HG03460 (cell line): ENCODE measurements at regions not wholly inside any gene's neighbourhood (a gene's known extent, or its start where the extent isn't known, plus 50 kb on each side); places are given as distances from the start of the nearest gene placed in this dataset.
A peak's percentile ranks its signal among the peaks of the same experiment; 100 is the strongest.
"Not testable (repeated sequence)": the region's sequence is repeated elsewhere in the genome, so short reads cannot be mapped to it uniquely, and the experiment has no call there.

ENCODE experiments used
- ATAC-seq: cut with Tn5 transposase; IDR thresholded peaks from one replicate; pipeline ENCODE4 v1.9.1; 2021; ENCODE audit not compliant: unreplicated experiment

DNA sequence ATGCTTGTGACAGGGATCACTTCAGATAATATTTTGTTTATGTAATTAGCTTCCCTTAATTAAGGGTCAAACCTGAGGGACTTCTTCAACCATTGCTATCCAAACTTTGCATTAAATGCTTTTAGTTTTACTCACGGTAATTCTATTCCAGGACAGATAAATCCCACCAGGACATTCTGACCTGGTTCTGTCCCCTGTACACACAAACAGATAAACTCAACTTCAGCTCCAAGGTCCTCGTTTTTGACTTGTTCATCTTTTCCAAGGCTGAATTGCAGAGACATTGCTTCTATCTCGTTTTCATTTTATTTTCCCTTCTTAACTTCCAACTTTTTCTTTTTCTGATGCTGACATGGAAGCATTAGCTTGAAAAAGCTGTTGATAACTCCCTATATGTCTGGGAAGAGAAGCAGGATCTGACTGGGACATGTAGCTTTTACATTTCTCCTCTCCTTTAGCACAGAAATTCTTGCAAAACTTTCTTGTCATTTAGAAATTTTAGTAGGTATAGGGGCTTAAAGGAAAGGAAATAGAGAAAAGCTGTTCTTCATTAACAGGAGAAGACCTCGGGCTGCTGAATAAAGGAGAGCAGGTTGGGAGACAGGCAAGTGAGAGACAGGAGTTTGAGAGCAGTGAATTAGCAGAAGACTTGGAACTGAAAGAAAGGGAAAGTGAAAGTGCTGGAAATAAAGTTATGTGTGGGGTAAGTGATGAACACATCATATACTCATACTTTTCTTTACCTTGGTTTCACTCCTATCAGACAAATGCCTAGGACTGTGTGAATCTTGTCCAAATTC, 231.7 kb upstream of the B3GALT2 start:
- peak; percentile 74 for ATAC-seq

DNA sequence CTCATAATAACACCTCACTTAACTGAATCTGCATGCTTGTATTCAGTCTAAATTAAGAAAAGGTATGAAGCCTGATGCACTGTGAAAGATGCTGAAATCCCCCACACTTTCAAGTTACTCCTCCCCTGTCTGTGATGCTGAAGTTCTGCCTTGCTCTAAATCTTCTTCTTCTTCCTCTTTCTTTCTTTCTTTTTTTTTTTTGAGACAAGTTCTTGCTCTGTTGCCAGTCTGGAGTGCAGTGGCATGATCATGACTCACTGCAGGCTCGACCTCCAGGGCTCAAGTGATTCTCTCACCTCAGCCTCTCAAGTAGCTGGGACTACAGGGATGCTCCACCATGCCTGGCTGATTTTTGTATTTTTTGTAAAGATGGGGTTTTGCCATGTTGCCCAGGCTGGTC, 231.0 kb upstream of the B3GALT2 start:
- no peak for ATAC-seq

DNA sequence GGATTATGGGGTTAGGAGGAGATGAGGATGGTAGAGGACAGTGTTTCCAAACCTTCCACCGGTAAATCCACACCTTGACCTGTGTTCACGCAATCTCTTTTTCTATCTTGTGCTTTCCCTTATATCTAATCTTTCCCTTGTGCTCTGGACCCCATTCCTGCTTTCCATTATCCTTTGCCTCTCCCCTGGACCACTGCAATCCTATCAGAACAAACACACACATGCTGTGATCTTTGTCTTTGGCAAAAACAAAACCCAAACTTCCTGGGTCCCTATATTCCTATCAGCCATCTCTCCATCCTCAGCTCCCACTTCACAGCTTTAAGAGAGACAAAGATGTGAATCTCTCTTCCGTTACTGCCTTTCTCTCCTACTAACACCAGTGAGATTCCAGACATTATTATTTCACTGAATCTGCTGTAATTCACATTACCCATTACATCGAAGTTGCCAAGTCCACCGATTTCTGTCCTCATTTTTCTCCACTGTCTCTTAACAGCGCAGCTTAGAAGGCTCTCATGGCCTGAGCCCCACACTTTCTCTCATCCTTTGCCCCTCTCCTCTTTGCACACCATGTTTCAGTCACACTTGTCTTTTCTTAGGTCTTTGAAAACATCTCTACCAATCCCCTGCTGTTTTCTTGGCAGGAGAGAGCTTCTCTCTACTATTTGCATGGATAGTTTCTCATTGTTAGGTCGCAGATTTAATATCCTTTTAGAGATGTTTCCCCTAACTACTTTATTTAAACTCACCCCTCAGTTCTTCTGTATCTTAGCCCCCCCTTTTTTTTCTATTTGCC, 230.0 kb upstream of the B3GALT2 start:
- ATAC-seq, result no peak

DNA sequence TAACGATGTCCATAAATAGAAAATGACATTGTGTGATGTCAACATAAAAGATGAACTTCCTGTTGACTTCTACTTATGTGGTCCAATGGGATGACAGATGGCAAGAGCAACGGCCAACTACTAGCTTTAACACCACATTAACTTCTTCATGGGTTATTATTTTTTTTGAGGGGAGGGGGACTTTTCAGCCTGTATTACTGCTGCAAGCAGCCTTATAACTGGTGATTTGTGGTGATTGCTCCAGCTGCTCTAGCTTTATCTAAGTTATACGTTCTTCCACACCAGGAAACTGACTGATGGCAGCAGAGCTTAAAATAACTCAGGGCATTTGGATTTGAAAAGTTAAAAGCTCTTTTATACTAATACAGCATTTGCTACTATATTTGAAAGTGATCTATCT, 228.8 kb upstream of the B3GALT2 start:
- ATAC-seq, result no peak

DNA sequence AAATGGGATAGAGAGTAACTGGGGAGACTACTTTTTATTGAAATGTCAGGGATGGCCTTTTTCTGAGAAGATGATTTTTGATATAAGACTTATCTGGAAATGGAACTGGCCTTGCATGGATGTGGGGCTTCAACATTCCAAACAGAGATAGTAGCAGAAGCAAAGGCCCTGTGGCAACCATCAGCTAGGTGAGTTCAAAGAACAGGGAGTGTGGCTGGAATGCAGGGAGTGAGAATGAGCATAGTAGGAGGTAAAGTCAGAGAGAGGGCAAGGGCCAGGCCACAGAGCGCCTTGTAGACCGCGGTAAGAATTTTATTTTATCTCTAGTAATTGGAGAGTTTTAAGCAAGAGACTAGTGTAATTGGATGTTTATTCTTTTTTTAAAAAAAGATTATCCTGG, 227.0 kb upstream of the B3GALT2 start:
- ATAC-seq, result no peak

DNA sequence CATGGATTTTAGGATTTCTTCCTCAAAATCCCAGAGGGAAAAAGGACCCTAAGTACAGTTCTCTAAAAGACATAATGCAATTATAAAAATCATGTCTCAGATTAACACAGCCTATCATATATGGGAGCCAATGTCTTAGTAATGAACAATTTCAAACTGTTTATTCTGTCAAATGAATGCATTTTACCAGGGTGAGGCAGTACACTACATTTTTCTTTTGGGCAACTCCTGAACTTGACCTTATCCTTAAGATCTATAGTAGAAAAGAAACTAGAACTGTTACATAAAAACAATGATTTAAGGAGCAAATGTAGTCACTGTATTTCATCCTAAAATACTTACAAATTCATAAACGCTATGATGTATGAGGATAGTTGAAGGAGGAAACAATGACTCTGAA, 226.3 kb upstream of the B3GALT2 start:
- ATAC-seq, result no peak

DNA sequence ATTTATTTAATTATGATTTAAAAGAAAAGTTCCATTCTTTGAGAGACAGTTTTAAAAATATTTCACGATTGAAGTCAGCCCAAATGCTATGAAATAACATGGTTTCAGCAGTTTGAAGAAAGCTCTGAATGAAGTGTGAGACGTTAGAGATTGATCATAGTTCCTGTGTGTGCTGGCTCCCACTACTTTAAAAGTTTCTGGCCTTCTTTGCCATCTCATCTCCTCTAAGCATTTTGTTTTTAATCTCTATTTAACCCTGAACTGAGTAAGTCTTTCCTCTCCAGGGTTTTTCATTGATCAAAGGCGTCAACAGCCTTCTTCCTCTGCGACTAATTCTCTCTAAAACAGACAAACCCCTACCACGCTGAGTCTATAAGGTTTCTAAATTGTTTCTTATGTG, 225.3 kb upstream of the B3GALT2 start:
- ATAC-seq, result no peak

DNA sequence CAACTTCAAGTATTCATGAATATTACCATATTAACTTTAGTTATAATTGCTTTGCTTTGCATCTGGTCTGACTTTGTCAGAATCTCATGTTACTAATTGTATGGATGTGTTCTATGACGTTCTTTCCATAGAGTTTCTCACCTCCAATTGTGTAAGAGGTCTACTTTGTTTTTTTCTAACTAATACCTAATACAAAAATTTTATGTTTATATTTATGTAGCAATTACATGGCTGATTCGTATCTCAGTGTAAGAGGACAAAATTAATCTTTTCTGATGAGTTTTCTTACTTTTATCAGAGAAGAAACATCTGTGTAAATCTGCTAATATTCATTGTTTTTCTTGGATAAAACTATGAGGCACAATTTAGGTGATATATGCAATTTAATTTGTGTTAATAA, 224.8 kb upstream of the B3GALT2 start:
- no peak for ATAC-seq

DNA sequence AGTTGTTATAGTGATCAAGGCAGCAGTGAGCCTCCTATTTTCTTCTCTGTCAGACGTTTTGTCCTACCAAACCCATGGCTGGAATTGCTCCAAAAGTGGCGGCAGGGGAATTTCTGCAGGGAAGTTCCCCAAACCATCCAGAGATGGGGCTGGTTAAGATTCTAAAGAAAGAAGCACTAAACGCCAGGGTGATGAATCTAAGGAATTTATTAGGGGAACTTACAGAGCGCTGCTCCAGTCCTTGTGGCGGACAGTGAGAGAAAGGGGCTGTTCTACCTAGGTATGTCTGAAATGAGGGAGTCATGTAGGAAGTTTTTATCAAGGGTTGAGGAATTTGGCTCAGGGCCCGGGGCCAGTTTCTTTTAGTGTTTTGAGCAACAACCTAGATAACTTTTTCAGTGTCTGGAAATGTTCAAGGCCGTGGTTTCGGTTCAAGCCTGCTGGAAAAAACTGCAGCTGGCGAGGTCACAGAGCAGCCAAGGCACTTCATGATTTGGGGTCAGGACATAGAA, 222.4 kb upstream of the B3GALT2 start:
- no peak for ATAC-seq

DNA sequence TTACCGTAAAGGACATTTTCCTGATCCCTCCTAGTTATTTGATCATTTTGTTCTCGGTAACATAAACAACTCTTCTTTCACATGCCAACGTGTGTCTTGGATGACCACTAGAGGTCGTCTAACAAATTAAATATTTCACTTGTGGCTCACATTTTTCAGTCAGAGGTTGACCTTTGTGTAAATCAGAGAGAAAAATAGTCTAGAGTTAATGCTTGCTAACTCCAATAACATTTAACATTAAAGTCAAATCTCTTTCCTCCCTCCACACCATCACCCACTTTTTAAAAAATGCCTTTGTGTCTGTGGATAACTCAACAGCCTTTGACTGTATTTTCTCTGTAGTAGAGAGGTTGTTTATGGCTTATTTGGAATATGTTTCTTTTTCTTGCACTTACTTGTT, 220.5 kb upstream of the B3GALT2 start:
- peak; percentile 70 for ATAC-seq

DNA sequence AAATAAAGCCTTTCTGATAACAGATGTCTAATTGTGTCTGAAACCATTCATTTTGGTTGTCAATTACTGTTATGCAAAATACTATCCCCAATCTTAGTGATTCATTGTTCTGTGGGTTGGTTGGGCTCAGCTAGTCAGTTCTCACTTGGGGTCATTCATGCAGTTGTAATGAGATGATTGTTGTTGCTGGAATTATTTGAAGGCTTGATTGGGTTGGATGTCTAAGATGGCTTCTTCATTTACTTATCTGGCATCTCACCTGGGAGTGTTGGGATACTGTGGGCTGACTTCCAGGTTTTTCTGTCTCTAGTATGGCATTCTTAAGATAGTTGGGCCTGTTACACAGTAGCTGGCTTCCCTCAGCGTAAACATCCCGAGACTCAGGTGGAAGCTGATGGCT, 217.8 kb upstream of the B3GALT2 start:
- ATAC-seq, result no peak

DNA sequence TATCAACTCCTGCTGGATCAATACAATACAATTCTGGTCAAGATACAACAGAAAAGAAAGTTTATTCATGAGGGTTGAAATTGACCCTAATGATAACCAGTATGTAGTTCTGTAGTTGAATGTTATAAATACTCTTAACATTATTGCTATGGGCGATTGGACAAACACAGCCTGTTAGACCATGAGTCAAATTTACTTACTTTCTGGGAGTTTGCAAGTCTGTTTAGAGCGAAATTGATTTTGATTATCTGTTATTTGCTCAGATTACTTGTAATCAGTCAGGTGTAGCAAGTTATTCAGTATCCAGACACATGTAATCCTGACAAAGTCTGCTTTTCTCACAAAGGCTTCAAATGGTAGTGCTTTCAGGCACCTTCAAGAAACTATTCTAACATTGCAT, 216.6 kb upstream of the B3GALT2 start:
- ATAC-seq, result no peak

DNA sequence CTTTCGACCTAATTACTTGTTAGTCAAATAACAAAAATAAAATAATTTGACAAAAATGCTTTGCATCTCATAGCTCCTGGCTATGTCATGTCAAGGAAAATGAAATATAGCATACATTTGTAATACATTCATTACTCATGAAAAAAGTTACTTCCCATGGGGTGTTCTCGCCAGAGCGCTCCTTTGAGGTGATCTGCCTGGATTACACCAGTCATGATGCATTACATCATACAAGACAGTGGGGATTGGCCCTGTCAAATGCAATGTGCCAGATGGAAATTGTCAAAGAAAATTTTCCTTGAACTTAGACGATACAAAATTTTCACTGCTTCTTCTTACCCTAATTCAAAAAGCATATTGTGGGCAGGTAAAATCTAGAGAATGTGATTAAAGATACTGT, 215.6 kb upstream of the B3GALT2 start:
- ATAC-seq, result no peak

DNA sequence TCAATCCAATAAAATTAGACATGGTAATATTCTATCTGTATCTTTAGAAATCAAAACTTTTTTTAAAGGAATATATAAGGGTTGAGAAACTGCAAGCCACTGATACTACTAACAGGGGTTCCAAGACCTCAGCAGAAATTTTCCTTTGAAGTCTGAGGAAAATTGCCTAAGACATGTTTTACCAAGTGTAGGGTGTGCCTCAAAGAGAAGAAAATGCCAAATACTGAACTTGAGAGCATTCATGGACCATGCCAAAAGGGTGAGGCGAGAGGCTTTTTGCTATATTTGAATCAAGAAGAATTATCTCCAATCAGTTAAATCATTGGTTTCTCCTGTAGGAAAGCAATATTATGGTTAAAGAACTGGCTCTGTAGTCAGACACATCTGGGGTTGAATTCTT, 207.9 kb upstream of the B3GALT2 start:
- no peak for ATAC-seq

DNA sequence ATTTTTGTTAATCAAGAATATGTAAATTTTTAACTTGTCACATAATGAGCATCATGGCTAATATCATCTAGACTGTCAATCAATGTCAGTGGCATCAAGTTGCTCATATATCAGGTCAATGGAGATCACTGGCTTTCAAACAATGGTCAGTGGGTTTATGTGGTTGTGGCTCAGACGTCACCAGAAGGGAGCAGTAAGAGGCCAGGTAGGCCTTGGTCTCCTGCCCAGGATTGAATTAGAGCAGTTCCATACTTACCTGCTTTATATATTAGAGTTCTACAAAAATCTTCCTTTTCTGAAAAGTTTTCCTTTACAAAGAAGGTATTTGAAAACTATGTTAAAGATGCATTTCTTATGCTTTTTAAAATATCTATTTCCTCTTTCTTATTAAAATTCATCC, 206.3 kb upstream of the B3GALT2 start:
- no peak for ATAC-seq

DNA sequence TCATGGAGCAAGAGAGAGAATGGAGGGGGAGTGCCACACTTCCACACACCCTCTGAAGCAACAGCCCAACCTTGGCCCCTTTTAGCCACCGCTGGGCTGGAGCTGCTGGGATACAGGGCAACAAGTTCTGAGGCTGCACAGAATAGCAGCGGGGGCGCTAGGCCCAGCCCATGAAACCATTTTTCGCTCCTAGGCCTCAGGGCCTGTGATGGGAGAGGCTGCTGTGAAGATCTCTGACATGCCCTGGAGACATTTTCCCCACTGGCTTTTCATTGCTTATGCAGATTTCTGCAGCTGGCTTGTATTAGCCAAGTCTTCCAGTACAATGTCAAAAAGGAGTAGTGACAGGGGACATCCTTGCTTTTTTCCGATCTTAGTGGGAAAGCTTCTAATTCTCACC, 202.3 kb upstream of the B3GALT2 start:
- no peak for ATAC-seq

DNA sequence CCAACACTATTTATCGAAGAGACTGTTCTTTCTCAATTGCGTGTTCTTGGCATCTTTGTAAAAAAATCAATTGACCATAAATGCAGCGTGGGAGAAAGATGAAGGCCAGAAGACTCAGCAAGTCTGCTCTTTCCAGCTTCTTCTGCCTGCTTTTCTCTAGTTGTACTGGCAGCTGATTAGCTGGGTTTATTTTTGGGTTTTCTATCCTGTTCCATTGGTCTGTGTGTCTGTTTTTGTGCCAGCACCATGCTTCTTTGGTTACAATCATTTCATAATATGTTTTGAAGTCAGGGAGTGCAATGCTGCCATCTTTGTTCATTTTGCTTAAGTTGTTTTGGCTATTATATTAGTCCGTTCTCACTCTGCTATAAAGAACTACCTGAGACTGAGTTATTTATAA, 201.8 kb upstream of the B3GALT2 start:
- no peak for ATAC-seq

DNA sequence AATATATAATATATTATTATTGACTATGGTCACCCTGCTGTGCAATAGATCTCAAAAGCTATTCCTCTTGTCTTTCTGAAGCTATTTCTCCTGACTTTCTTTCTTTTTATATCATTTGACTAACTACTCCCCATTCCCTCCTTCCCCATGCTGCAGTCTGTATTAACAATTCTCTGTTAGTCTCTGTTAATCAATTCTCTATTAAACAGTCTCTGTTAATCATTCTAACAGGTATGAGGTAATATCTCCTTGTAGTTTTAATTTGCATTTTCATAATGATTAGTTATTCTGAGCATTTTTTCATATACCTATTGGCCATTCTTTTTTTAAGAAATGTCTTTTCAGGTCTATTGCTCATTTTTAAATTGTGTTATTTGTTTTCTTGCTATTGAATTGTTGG, 201.0 kb upstream of the B3GALT2 start:
- no peak for ATAC-seq

DNA sequence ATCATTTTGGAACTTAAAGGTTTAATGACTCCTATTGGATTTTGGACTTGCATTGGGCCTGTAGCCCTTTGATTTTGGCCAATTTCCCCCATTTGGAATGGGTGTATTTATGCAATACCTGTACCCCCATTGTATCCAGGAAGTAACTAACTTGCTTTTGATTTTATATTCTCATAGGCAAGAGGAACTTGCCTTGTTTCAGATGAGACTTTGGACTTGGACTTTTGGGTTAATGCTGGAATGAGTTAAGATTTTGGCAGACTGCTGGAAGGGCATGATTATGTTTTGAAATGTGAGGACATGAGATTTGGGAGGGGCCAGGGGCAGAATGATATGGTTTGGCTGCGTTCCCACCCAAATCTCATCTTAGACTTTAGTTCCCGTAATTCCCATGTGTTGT, 192.0 kb upstream of the B3GALT2 start:
- not testable (repeated sequence) for ATAC-seq

DNA sequence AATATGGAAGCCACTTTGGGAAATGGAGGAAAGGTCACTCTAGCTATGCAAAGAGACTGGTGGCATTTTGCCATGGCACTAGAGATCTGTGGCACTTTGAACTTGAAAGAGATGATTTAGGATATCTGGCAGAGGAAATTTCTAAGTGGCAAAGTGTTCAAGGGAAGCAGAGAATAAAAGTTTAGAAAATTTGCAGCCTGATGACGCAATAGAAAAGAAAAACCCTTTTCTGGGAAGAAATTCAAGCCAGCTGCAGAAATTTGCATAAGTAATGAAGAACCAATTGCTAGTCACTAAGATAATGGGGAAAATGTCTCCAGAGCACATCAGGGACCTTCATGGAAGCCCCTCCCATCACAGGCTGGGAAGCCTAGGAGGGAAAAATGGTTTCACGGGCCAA, 191.1 kb upstream of the B3GALT2 start:
- ATAC-seq, result no peak

DNA sequence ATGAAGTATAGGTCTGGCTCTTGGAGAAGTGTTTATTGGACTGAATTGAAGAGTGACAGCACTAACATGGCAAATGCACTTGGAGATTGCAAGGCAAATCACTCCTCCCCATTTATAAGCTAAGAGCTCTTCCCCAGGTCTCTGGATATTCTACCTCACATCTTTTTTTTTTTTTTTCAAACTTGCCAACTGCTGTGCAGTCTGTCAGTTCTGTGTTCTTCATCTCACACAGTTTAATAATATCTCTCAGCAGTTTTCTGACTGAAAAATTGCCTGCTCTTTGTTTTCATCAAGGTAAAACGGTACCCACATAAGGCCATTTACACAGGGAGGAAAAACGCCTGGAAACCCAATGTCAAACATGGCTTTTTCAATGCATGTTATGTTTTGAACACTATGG, 186.1 kb upstream of the B3GALT2 start:
- ATAC-seq, result no peak

DNA sequence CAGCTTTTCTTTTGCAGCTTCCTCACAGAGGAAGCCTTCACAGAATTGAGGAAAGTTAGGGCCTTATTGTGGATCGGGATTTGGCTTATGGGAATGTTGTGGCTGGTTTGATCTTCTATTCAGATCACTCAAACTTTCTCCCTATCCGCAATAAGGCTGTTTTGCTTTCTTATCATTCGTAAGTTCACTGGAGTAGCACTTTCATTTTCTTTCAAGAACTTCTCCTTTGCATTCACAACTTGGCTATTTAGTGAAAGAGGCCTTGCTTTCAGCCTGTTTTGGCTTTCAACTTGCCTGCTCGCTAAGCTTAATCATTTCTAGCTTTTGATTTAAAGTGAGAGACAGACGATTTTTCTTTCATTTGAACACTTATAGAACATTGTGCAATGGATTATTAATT, 181.9 kb upstream of the B3GALT2 start:
- peak; percentile 83 for ATAC-seq
